ENCODE measurements at regions not wholly inside any gene's neighbourhood (a gene's known extent, or its start where the extent isn't known, plus 50 kb on each side); places are given as distances from the start of the nearest gene placed in this dataset.
"Not testable (repeated sequence)": the region's sequence is repeated elsewhere in the genome, so short reads cannot be mapped to it uniquely, and the experiment has no call there.

DNA sequence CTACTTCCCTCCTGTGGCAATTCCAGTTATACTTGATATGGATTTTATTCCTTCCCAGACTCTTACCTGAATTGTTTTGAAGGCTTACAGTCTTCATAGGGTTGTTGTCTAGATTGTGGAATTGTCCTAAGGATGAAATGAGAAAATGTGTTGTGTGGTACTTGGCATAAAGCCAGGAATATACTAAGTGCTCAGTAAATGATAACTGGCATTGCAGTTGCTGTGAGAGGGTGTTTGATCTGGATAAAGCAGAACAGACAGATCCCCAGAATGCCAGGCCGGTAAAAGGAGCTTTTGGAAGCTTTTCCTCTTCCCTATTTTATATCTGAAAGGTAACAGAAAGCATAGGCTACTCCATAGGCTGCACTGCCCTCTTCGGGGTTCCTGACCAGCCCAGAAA is 78.4 kb upstream of the IKBKE start:
- not testable (repeated sequence) for DNase-seq (ENCODE audit: low read depth); H3K4me3 ChIP-seq (ENCODE audit: low read depth, low read length)

DNA sequence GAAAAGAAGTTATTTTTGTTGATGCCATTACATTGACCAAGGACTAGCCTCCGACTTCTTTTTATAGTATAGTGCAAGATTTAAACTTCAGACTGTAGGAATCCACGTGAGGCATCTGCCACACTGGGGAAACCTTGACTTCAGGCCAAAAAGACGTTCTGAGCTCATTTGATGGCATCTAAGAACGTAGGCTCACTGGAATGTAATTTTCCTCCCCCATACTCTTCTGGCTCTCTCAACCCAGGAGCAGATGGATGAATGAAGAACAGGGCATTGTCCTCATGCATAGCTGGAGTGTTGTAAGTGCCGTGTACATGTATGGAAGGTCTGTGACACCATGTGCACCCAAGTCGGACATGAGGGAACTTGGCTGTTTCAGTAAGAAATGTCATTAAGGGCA is 72.8 kb upstream of the IKBKE start:
- not testable (repeated sequence) for H3K4me3 ChIP-seq (ENCODE audit: low read depth, low read length); DNase-seq (ENCODE audit: low read depth)

DNA sequence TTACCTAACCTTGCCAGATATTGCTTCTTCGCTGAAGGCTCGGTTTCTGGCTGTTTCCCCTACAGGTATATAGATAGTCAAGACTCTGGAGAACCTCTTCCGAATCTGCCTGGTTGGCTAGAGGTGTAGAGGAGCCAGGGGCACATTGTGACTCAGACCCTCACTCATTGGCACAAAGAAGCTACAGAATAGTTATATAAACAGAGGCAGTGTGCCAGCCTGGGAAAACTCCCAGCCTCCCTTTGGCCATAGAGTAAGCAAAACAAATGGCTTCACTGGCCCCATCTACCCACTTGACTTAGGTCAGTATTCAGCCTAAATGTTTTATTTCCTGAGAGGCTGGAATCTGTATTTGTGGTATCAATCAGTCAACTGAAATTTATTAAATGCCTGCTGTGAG is 72.0 kb upstream of the IKBKE start:
- not testable (repeated sequence) for H3K4me3 ChIP-seq (ENCODE audit: low read depth, low read length); DNase-seq (ENCODE audit: low read depth)

DNA sequence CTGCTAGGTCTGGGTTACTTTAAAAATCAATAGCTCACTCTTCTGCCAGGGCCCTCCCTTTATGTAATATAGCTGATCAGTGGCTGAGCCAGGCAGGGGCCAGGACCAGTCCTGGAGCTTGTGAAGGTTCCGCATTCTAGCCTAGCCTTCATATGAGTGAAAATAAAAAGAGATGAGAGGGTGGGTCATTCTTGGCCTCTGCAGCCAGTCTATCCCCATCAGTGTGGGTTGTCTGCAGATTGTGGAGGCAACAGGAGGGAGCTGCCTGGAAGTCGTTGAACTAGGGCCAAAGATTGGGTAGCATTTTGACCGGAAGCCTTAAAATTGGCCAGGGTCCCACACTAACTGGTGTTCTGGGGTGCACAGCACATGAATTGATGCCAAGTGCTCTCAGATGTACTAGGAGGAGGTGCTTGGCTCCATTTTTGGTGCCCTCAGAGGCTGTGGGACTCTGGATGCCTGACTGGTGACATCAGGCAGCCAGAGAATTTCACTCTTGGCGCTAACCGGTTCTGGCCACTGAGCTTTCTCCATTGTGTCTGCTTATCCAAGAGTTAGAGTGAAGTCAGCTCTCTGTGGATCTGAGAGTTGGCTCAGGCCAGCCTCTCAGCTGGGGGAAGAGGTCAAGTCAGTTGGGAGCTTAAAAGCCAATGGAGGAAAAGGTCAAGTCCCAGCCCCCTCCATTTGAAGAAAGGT is 66.5 kb upstream of the IKBKE start:
- not testable (repeated sequence) for DNase-seq (ENCODE audit: low read depth); H3K4me3 ChIP-seq (ENCODE audit: low read depth, low read length)

DNA sequence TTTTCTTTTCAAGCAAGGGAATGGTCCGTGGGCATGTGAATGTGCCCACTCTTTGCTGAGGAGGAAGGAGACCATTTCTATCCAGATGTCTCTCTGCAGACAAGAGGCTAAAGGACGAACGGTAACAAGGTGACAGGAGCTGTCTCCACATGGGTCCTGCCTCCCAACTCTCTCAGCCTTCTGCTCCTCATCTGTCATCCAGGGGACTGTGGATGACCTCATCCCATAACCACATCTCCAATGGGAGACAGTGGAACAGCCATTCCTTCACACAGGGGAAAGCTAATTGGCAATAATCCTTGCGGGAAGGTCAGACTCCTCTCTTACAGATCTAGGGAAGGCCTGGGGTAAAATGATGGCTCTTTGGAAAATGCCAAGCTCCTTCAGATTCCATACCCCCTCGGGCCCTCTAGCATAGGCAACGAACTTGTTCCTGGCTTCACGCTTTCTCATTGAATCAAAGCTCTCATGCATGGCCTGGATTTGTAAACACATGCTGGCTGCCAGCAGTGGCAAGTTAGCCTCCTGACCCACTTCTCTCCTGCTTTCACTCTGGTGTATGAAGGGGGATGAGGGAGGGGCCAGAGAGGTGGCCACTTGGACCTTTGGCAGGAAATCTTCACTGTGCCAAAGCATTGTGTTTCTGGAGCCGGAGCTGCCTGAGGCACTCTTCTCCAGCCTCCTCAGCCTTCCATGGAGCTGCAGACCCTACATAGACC is 65.8 kb upstream of the IKBKE start:
- DNase-seq (ENCODE audit: low read depth); H3K4me3 ChIP-seq (ENCODE audit: low read depth, low read length): not testable (repeated sequence)

DNA sequence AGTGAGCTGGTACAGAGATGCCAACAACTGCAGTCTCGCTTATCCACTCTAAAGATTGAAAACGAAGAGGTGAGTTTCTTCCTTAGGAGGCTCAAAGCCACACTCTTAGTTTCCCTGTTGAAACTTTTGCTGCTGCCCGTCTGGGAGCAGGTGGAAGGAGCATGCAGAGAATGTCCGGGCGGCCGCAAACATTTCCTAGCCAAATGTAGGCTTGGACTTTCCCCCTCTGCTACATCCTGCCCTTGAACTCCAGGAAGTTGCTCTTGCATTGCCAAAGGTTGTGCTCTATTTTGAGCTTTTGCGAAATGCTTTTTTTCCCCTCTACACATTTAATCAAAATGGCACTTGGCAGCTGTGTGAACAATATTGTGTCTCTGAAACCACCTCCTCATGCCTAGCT is 65.0 kb upstream of the IKBKE start:
- not testable (repeated sequence) for H3K4me3 ChIP-seq (ENCODE audit: low read depth, low read length)

DNA sequence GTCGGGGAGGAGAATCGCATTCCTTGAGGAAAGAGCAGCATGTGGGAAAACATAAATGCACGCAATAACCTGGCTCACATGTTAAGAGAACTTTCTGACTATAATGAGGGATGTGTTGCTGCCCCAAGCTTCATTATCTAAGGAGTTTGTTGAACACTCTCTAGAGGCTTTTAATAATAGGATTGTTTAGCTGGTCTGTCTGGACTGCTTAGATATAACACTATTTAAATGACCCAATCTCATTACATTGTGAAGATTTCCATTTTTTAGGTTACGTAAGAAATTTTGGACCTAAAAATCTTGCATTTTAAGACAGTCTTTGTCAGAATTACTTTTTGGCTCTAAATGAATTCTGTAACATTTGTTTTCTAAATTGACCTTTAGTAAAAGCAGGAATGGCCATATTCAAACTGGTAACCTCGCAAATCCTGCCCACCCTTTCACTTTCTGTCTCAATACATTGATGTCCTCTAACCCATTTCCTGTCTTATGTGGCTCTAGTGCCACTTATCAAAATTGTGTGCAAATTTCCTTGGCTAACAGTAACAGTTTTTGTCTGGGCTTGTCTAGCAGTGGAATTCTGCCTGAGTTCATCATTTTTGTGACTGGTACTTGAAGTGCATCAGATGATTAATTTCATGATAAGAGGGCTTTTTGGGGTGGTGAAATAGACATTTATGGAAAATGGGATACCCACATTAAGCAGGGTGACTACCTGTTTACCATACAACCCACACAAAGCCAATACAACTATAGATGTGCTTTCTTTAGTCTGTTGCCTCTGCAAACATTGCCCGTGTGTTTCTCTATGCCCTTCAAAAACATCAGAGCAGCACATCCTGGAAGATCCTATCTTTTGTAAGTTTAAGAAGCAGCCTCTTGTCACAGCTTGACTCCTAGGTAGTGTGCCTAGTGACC is 61.6 kb upstream of the IKBKE start:
- DNase-seq (ENCODE audit: low read depth); H3K4me3 ChIP-seq (ENCODE audit: low read depth, low read length): not testable (repeated sequence)

More for the DNA sequence above, 65.0 kb upstream of the IKBKE start:
- not testable (repeated sequence) for DNase-seq (ENCODE audit: low read depth)

DNA sequence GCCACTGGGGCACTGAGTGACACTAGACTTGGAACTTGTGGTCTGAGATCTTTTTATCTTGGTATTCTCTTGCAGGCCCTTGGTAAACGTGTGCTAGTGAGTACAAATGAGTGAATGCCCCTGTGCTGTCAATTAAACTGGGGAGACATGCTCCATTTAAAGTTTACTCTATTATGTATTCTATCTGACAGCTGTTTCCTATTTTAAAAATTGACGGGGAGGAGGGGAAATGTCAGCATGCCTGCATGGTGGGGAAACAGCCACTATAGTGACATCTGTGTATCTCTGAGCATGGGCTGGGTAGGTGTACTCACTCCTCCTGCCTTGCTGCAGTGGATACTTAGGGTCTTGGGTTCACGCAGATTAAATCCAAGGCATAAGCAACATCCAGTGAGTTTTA is 59.0 kb upstream of the IKBKE start:
- DNase-seq (ENCODE audit: low read depth) = no peak
- H3K4me3 ChIP-seq (ENCODE audit: low read depth, low read length) = no peak overlapping the region

DNA sequence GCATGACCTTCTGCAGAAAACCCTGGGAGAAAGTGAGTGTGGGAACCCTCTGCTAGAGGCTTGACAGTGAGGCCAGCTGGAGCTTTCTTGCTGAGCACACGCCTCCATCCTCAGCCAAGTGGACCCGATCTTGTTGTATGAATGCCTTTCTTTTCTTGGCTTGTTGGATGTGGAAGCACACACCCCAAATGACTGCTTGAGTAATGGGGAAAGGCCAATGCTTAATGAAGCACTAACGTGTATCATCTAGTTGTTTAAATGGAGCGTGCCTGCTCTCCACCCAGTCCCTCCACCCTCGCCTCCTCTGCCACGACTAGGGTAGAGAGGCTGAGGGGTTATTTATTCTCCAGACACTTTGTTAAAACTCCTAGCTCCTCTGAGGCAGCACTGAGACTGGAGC is 54.3 kb upstream of the IKBKE start:
- no peak for DNase-seq (ENCODE audit: low read depth)
- H3K4me3 ChIP-seq (ENCODE audit: low read depth, low read length) = no peak overlapping the region

DNA sequence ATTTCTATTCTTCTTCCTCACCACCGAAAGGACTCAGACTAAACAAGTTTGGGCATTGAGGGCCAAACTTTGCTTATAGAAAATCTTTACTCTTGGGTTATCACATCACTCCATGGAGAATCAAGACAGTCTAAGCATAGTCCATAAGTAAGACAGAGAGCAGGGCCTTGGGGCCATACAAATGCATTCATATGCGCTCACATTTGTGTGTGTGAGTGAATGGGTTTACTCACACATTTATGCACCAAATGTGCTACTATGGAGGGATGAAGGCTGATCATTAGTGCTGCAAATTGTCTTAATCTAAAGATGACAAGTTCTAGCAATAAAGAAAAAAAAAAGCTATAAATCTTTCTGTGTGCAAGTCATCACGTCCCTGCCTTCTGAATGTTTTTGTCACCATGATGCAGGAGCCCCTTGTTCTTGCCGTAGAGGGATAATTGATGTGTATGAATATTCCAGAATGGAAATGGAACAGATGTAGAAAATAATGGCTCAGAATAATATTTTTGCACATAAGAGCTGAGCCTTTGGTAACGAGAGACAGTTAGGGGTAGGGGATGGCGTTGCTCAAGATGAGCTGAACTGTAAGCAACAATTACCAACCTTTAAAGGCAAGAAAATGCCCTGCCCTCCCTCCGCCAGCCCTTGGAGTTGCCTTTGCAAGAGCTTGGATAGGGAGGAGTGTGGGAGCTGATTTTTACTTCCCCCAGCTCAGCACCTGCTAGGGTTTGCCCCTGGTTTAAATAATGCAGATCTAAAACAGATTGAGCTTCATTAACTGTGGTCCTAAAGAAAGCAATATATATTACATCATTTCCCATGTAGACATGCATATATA is 52.3 kb upstream of the IKBKE start:
- no peak overlapping the region for H3K4me3 ChIP-seq (ENCODE audit: low read depth, low read length)
- DNase-seq (ENCODE audit: low read depth) = no peak

DNA sequence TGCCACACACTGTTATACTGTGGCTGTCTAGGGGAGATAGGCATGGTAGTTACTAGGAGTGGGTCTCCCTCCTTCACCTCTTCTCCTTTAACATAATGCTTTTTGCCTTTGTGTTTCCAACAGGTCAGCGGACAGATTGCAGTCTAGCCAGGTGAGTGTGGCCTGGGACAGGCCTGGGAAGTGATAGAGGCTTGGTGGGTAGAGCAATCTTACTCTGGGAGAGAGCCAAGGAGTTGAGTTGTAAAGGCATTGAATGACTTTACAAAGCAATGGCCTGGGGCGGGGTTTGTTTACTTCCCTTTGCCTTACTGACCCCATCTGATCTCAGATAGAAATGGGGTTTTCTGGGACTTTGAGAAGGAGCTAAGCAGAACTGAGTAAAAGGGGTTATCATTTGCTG is 51.0 kb upstream of the IKBKE start:
- no peak for DNase-seq (ENCODE audit: low read depth)
- H3K4me3 ChIP-seq (ENCODE audit: low read depth, low read length) = no peak overlapping the region

DNA sequence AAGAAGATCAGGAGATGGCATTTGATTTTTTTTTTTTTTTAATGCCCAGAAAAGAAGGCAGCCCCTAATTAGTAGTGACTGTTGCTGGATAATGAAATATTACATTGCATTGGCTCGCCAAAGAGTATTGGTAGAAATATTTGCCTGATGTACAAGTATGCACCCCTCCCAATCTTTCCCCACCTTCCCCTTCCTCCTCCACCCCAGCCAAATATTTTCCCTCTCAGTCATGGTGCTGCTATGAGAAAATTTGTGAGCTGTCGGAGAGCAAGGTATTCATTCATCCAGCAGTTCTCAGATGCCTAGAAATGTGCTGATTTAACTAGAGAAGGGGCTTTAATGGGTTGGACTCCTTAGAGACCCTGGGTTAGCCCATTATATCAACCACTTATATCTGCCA is 50.5 kb upstream of the IKBKE start:
- DNase-seq (ENCODE audit: low read depth) = no peak
- H3K4me3 ChIP-seq (ENCODE audit: low read depth, low read length) = no peak overlapping the region

DNA sequence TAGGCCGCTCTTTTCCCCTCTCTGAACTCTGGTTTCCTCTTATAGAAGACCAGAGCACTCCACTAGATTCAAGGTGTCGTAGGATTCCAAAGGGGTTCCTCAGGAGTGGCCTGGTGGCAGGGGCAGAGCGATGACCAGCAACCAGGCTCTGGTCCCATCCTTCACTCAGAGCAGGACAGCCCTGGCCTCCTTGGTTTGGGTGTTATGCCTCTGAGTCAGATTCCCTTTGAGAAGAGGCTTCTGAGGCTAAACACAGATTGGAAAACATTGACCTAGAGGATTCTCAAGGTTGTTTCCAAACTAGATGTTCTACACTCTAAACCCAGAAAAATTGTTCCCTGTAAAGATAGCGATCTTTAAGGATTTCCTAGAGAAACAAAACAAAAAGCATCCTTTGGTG is 49.8 kb upstream of the IKBKE start:
- no peak for DNase-seq (ENCODE audit: low read depth)
- no peak overlapping the region for H3K4me3 ChIP-seq (ENCODE audit: low read depth, low read length)

Measured in skeletal muscle cell (primary cell).